OCI-LY3 (cell line): ENCODE measurements at regions not wholly inside any gene's neighbourhood (a gene's known extent, or its start where the extent isn't known, plus 50 kb on each side); places are given as distances from the start of the nearest gene placed in this dataset.

Experiments used
- EZH2phosphoT487 ChIP-seq: fragments of 200-600 bp; shearing (Covaris generic); IDR thresholded peaks from 2 replicates; pipeline ENCODE4 v1.6.1; 2018; ENCODE audit warnings: antibody characterized with exemption, mixed run types, low read depth
- TF ChIP-seq, protein P1 (sequence below): fragments of 200-600, 300-600 bp; sonication (generic); IDR thresholded peaks from 2 replicates; pipeline ENCODE4 v1.5.1; 2014; ENCODE audit warnings: antibody characterized with exemption, low read length, low read depth

DNA sequence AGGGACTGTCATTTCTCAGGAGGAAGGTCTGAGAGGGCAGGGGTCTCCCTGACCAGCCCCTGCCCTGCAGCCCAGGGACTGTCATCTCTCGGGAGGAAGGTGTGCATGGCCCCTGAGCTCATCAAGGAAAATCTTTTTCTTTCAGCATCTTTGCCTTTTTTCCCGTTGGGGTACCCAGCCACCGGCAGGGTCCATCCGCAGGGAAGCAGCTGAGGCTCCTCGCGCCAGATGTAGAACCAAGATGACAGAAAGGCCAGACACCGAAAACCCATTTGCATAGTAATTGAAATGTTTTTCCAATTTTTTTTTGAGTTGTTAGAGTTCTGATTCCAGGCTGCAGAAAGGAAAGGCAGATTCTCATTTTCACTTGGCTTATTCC lies 613.9 kb downstream of the TBC1D22A start:
- TF ChIP-seq, protein P1, sequence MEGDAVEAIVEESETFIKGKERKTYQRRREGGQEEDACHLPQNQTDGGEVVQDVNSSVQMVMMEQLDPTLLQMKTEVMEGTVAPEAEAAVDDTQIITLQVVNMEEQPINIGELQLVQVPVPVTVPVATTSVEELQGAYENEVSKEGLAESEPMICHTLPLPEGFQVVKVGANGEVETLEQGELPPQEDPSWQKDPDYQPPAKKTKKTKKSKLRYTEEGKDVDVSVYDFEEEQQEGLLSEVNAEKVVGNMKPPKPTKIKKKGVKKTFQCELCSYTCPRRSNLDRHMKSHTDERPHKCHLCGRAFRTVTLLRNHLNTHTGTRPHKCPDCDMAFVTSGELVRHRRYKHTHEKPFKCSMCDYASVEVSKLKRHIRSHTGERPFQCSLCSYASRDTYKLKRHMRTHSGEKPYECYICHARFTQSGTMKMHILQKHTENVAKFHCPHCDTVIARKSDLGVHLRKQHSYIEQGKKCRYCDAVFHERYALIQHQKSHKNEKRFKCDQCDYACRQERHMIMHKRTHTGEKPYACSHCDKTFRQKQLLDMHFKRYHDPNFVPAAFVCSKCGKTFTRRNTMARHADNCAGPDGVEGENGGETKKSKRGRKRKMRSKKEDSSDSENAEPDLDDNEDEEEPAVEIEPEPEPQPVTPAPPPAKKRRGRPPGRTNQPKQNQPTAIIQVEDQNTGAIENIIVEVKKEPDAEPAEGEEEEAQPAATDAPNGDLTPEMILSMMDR: no peak
- no peak for TF ChIP-seq EZH2phosphoT487
